GM19193 (cell line): ENCODE measurements at regions not wholly inside any gene's neighbourhood (a gene's known extent, or its start where the extent isn't known, plus 50 kb on each side); places are given as distances from the start of the nearest gene placed in this dataset.

Experiments used
- POLR2A ChIP-seq: IDR thresholded peaks from 4 replicates; pipeline ENCODE4 v1.6.1; 2011; ENCODE audit not compliant: insufficient read depth, insufficient read length; ENCODE audit errors: extremely low read depth

DNA sequence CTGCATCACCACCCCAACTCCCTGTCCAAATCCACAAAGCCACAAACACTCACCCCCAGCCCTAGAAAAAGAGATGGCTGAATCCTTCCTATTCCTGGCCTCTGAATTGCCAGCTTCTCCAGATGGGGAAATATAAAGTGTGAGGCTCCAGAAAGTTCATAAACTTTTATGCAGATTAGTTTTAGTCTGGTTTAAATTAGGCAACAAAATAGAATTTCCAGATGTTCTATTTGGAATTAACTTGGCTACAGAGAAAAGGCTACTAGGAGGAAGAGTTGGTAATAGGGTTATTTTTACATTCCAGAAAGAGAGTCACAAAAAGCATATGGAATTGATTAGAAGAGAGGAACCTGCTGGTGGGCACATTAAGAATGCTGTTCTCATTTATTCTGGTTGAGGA, 56.0 kb downstream of the EN1 start:
- no peak for TF ChIP-seq POLR2A

DNA sequence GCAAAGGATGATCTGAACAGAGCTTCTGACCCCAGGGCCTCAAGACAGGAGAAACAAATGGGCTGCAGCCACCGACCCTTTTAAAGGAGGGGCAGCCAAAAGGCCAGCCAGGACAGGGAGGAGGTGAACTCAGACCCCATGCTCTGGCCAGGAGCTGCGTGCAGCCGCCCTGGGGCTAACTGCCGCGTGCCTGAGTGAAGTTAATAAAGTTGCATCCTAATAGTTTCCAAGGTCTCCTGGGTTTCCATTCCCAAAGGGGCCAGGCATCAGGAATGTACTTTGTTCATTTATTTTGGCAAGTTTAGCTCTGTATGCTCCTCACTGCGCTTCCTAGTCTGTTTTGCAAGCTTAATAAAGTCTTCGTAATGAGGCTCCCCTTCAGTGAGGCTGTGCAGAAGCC, 60.7 kb downstream of the EN1 start:
- no peak for TF ChIP-seq POLR2A

DNA sequence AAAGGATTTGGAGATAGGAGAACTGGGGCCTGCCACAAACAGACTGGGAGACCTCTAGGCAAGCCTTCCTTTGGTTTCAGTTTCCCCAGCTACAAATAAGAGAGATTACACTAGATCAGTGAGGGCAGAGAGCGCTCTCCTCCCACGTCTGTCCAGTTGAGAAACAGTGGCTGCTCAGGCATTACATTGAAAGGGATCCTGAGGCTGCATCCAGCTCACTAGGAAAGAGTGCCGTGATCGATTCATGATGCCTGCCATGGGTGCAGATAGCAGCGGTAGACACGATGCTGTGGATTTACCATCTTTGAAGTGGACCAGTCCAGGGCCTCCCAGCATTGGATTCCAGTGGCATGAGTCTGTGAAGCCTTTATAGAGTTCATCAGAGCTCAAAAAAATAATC, 62.6 kb downstream of the EN1 start:
- no peak for TF ChIP-seq POLR2A

DNA sequence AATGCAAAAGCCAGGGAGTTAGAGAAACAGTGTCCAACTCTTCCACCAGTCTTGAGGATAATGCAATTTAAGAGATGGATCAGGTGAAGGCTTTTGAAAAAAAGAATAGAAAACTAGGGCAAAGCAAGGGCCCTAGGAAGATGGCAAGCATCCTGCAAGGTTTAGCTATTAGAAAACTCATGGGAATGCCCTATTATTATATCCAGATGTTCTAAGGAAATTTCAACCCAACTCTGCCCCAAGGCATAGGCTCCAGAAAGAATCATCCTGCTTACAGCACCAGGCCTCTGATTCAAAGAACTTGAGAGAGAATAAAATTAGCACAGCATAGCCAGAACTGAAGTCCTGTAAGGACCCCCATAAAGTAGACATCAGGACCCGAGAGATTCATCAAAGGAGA, 68.1 kb downstream of the EN1 start:
- no peak for TF ChIP-seq POLR2A

DNA sequence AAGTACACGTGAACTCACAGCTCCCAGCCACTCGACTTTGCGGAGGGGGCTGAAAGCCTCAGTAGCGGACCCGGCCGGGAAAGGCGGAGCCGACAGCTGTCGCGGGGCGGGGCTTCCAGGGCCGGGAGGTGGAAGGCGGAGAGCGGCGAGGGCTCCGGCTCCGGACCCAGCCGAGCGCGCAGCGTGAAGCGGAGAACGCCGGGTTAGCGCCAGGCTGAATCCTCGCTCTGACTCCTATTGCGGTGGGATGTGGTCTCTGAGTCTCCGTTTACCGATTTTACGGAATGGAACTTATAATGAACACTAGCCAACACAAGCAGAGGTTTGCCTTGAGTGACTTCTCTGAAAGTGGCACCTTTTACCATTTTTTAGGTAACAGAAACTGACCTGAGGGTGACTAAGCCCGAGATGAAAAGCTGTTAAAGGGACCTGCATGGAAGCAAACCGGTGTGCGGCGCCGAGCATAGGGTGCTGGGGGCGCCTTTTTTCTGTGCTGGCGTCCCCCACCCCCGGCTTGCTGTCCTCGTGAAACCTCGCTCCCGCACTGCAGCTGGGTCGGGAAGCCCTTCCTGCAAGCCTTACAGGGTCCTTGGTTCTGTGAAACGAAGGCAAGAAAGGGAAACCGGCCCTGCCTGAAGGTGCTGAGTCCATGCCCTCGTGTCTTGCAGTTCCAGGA, 72.9 kb downstream of the EN1 start:
- no peak for TF ChIP-seq POLR2A

DNA sequence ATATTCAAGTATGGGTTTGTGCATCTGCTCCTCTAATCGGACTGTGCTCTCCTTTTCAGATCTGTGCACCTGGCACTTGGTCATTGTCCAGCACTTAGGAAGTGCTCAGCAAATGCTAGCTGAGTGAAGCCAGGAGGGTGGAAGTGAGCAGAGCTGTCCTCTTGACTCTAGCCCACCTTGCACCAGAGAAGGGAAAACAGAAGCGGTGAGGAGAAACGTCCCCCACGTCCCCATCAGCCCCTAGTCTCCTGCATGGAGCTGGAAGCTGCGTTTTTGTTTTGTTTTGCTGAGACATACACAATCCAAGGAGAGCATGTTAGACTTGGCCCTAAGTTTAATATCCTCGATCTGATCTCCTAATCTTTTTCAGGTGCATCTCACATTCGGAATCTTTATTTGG, 73.6 kb downstream of the EN1 start:
- TF ChIP-seq POLR2A = no peak

DNA sequence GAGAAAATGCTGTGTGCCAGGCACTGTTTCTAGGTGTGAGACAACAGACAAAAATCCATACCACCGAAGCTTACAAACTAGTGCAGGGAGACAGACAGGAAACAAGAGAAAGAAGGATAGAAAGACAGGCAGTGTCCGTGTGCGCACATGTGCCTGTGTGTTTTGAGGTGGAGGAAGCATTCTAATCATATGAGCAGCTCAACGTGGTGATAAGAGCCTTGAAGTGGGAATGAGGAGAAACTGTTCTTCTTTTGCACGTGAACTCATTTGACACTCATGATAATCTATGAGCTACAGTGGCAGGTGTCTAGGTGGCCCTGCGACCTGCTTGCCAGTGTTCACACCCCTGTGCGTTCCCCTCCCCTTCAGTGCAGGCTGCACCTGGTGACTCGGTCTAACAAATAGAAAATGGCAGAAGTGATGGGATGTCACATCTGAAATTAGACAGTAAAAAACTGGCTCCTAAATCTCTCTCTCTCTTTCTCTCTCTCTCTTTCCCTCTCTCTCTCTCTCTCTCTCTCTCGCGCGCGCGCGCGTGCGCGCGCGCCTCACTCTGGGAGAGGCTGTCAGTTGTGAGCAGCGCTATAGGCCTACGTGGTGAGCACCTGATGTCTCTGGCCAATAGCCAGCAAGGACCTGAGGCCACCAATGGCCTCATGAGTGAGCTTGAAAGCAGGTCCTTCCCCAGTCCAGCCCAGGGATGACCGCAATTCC, 74.8 kb downstream of the EN1 start:
- TF ChIP-seq POLR2A = no peak

DNA sequence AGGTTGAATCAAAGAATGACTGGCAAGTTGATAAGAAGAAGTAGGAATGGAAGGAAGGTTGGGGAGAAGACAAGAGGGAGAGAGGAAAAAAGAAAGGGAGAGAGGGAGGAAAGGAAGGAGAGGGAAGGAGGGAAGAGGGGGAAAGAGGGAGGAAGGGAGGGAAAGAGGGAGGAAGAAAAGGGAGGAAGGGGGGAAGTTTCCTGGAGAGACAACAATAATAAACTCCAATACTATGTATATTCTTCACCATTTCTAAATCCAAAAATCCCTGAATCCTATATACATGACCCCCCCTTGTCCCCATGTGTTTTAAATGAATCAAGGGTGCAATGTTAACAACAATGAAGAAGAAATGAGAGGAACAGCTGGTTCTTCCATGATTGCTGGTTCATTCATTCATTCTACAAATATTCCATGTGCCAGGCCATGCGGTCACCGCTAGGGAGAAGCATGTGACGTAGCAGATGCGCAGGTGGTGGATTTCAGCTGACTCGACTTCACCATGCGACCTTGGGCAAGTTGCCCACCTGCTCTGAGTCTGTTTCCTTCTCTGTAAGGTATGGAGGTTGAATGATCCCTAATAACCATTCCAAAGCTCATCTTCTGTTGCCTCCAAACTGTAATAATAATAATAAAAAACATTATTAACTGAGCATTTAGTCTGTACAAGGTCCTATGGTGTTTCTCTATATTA, 77.6 kb downstream of the EN1 start:
- no peak for TF ChIP-seq POLR2A

DNA sequence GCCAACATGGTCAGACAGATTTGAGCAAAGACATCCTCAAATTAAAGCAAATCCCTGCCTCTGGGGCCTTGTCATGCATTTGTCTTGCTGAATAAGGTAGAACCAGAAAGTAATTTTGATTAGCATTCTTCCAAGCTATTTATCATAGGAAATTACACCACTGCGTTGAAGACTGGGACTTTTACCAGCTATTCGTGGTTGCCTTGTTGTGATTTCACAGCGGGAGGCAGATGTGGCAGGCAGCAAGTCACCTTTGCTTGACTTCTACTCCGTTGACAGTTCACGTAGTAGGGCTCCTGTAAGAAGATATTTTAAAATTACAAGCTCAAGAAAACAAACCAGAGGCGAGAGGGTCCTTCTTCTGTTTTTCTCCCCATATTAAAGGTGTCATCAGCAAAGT, 80.6 kb downstream of the EN1 start:
- no peak for TF ChIP-seq POLR2A

DNA sequence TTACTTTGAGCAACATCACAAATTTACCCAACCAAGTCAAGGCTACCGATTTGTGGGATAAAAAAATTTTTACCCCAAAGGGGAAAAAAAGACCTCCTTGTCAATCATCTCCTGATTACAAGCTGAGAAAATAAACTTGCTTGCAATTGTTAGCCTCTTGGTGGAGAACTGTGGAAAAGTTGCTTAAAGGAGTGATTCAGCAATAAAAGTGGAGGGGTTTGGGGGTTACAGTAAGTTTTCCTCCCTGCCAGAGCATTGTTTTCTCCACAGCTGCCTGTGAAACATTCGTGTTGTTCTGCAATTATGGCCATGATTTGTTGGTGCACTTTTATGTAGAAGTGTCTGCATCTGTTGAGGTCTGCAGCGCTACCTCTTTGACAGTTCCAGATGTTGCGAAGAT, 82.6 kb downstream of the EN1 start:
- no peak for TF ChIP-seq POLR2A

DNA sequence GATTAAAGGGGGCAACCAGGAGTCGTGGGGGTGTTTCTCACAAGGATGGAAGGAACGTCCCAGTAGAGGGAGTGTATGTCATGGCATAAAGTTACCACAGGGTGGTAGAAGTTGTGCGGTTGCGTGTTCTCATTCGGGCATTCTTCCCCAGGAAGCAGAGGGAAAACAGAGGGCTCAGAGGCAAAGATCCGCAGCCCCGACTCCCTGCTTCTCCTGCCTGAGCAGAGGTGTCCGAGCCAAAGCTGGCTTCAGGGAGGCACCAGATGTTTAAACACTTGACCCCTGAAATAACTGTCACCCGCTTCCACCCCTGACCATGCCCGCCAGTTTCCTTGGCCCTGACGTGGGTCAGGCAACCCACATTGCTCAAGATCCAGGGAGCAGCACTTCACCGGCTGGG, 83.7 kb downstream of the EN1 start:
- TF ChIP-seq POLR2A = no peak

DNA sequence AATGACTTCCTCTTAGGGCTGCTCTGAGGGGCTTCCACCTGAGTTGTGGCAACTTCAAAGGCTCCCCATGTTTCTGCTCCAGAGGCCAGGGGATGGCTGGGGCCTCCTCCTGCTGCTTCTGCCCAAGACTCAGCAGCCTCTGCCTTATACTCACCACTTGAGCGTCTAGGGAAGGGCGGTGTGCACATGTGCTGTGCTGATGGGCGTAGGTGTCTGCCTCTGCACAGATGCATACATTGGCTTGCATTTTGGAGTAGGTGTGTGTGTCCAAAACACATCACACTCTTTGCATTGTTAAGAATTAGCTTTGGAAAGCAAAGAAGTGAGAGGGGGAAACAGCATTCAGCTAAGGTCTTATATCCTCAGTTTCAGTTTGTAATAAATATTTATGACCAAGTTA, 85.2 kb downstream of the EN1 start:
- TF ChIP-seq POLR2A = no peak

DNA sequence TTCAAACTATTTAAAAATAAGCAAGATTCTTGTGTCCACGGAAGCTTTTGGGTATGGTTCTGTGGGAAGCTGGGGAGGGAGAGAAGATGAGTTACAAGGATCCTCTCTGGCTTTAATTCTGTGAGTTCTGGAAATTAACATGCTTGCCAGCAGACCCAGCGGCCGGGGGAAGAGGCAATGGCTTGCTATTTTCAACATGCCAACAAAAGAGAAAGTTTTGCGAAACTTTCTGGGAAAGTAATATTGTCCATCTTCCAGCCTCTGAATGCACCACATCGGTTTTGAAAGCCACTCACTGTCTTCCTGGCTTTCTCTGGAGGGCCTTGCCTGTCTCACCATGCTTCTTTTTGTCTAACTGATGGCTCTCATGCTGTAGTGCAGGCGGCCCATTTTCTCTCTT, 85.7 kb downstream of the EN1 start:
- TF ChIP-seq POLR2A = no peak

DNA sequence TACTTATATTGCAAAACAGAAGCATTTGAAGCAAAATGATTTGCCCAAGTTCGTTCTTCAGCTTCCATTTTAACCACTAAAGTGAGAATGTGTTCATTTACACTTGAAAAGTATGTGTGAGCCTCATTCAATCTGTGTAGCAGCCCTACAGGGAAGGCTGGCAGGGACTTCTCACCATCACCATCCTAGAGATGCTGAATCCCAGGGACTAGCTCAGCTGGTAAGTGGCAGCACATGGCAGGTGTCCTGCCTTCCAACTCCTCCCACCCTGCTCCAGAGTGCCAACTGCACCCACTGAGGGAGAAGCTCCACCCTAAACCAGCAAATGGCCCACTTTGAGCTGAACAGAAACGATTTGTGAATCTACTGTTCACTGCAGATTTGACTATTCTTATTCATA, 91.5 kb downstream of the EN1 start:
- TF ChIP-seq POLR2A = no peak

DNA sequence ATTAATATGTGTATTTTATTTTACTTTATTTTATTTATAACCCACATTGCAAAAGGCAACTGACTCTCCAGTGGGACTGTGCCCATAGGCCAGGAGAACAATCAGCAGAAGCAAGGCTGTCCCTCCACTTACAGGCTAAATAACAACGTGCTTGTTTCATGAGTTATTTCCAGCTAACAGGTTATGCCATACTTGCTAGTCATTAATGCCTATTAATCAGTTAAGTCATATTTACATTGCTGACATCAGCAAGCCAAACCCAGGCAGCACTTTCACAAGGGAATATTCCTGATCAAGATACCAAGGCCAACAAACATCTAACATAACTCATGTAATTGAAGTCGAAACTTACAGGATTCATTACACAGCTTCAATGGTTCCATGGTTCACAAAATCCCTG, 92.1 kb downstream of the EN1 start:
- no peak for TF ChIP-seq POLR2A

DNA sequence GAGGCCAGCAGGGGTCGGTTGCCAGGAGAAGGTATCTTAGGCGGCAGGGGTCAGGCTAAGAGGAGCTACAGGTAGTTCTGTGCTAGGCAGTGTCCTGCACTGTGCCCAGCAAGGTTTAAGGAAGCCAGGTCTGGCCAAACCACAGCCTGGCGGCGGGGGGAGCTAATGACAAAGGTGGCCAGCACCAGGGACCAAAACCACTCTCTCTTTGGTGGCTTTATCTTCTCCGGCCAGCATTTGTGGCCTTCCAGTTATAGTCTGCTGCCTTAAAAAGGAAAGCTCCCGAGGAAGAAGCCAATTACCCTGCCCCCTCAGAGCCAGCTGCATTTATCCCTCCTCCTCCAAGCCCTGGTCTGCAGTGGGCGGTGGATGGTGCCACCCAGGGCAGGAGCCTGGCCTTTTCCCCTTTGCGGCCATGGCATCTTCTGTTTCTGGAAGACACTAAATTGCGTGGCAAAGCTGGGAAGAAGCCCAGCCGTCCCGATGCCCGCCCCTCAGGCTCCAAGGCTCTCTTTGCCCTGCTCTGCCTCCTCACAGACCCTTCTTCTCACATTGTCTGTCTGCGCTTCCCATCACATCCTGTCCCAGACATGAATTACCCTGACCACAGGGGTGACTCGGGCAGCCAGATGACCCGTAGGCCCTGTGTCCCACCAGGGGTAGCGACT, 94.6 kb downstream of the EN1 start:
- no peak for TF ChIP-seq POLR2A

DNA sequence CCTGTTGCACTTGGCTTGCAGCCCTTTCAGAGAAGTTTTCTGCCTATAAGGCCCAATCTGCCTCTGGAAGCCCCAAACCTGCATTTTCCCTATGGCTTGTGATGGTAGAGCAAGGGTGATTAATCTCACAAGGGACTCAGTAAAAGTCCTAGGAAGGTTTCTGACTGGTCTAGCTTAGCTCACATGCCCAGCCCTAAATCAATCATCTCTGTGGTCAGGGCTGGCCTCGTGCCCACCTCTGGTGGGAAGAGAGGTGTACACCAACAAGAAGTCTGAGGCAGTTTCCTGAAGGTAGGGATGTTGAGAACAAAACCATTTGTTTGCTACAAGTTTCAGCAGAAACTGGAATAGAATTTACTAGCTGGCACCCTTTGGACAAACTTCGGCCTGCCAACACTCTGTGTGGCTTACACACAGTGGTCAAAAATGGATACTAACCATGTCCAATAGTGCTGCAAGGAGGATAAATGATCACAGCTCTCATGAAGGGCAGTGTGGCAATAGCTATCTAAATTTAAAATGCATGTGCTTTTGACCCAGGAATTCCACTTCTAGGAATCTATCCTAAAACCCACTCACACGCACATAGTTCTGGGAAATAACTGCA, 96.4 kb downstream of the EN1 start:
- no peak for TF ChIP-seq POLR2A
